Loucy (cell line): ENCODE measurements at regions not wholly inside any gene's neighbourhood (a gene's known extent, or its start where the extent isn't known, plus 50 kb on each side); places are given as distances from the start of the nearest gene placed in this dataset.

Experiments
- H2AFZ ChIP-seq: fragments of 200-600 bp; sonication (generic); 2 replicates; pipeline ENCODE4 v1.6.0; 2016; ENCODE audit warnings: antibody characterized with exemption, mild to moderate bottlenecking, low read length, moderate library complexity
- H3F3A ChIP-seq: fragments of 200-600 bp; 2 replicates; pipeline ENCODE4 v1.6.0; 2016; ENCODE audit warnings: antibody characterized with exemption, low read depth, mild to moderate bottlenecking
- H3K27me3 ChIP-seq: fragments of 200-600 bp; sonication (generic); 2 replicates; pipeline ENCODE4 v1.6.1; 2014; ENCODE audit warnings: low read length, mild to moderate bottlenecking; ENCODE audit not compliant: insufficient read depth, poor library complexity, severe bottlenecking
- H3K36me3 ChIP-seq: fragments of 200-600 bp; sonication (generic); 2 replicates; pipeline ENCODE4 v1.6.1; 2016; ENCODE audit warnings: low read length; ENCODE audit not compliant: insufficient read depth
- H3K4me1 ChIP-seq: fragments of 200-600 bp; sonication (generic); 2 replicates; pipeline ENCODE4 v1.5.1; 2014; ENCODE audit warnings: low read length, mild to moderate bottlenecking; ENCODE audit not compliant: insufficient read depth, poor library complexity, severe bottlenecking
- H3K4me2 ChIP-seq: fragments of 200-600 bp; sonication (generic); 2 replicates; pipeline ENCODE4 v1.6.0; 2014; ENCODE audit warnings: antibody characterized with exemption, low read length, low read depth, mild to moderate bottlenecking; ENCODE audit not compliant: poor library complexity, severe bottlenecking
- H3K4me3 ChIP-seq: fragments of 200-600 bp; sonication (generic); 2 replicates; pipeline ENCODE4 v1.5.1; 2014; ENCODE audit warnings: low read length, mild to moderate bottlenecking, mixed read lengths; ENCODE audit not compliant: poor library complexity, severe bottlenecking
- H3K79me2 ChIP-seq: fragments of 200-600 bp; sonication (generic); 2 replicates; pipeline ENCODE4 v1.6.1; 2014; ENCODE audit warnings: low read length; ENCODE audit not compliant: insufficient read depth
- H3K9ac ChIP-seq: fragments of 200-600 bp; sonication (generic); 2 replicates; pipeline ENCODE4 v1.6.0; 2014; ENCODE audit warnings: mild to moderate bottlenecking, low read depth, low read length, moderate library complexity; ENCODE audit not compliant: poor library complexity, severe bottlenecking
- H3K9me2 ChIP-seq: fragments of 200-600 bp; sonication (generic); replicated peaks from 2 replicates; pipeline ENCODE4 v1.6.1; 2016; ENCODE audit warnings: low read depth, low read length, mixed read lengths
- H3K9me3 ChIP-seq: fragments of 200-600 bp; sonication (generic); 2 replicates; pipeline ENCODE4 v1.6.1; 2014; ENCODE audit warnings: mild to moderate bottlenecking, antibody characterized with exemption, low read length, low read depth; ENCODE audit not compliant: insufficient read depth
- H4K20me1 ChIP-seq: fragments of 200-600 bp; sonication (generic); 2 replicates; pipeline ENCODE4 v1.6.0; 2014; ENCODE audit warnings: antibody characterized with exemption, low read length, mild to moderate bottlenecking; ENCODE audit not compliant: insufficient read depth, poor library complexity, severe bottlenecking
- EZH2phosphoT487 ChIP-seq: fragments of 200-600 bp; IDR thresholded peaks from 2 replicates; pipeline ENCODE4 v1.6.1; 2018; ENCODE audit warnings: antibody characterized with exemption, mild to moderate bottlenecking, moderate library complexity, borderline replicate concordance
- TF ChIP-seq, protein P1 (sequence below): fragments of 200-600 bp; sonication (generic); conservative IDR thresholded peaks from 2 replicates; pipeline ENCODE4 v1.5.1; 2014; ENCODE audit warnings: mild to moderate bottlenecking, antibody characterized with exemption, low read length

DNA sequence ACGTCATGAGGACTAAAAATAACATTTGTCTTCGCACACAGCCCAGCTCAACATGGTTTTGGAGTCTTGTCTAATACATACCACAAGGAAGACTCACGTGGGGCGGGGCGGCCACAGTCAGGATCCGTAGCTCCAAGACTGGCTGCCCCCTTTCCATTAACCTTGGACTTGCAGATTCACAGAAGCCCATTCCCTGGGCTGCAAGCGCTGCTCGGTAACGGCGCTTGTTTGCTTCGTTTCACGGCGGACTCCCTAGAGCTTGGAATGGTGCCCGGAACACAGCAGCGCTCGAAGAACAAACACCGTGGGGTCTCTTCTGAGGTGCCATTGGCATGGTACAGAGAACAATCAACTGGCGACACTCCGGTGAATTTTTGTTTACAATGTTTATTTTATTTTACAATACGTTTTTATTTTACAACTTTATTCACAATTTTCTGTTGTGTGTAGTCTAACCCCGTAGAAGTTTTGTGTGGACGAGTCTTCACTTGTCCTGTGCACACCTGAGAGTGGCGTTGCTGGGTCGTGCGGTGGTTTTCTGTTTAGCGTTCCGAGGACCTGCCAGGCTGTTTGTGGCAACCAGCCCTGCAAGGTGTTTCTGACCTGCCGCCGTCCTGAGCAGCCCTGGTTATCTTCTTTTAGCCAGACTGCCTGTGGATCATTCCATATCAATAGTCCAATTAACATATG is 126.5 kb downstream of the GALR1 start:
- H3K9ac ChIP-seq, result no peak overlapping the region
- H3K9me2 ChIP-seq, result no peaks in the 10 kb centered on the region
- no peak overlapping the region for H3K4me2 ChIP-seq
- H3K9me3 ChIP-seq, result no peaks in the 10 kb centered on the region
- H3K79me2 ChIP-seq, result no peaks in the 10 kb centered on the region
- no peaks in the 10 kb centered on the region for H3K27me3 ChIP-seq
- TF ChIP-seq, protein P1, sequence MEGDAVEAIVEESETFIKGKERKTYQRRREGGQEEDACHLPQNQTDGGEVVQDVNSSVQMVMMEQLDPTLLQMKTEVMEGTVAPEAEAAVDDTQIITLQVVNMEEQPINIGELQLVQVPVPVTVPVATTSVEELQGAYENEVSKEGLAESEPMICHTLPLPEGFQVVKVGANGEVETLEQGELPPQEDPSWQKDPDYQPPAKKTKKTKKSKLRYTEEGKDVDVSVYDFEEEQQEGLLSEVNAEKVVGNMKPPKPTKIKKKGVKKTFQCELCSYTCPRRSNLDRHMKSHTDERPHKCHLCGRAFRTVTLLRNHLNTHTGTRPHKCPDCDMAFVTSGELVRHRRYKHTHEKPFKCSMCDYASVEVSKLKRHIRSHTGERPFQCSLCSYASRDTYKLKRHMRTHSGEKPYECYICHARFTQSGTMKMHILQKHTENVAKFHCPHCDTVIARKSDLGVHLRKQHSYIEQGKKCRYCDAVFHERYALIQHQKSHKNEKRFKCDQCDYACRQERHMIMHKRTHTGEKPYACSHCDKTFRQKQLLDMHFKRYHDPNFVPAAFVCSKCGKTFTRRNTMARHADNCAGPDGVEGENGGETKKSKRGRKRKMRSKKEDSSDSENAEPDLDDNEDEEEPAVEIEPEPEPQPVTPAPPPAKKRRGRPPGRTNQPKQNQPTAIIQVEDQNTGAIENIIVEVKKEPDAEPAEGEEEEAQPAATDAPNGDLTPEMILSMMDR, result no peak
- TF ChIP-seq EZH2phosphoT487, result no peak
- H4K20me1 ChIP-seq, result no peaks in the 10 kb centered on the region
- no peaks in the 10 kb centered on the region for H3K4me1 ChIP-seq
- no peaks in the 10 kb centered on the region for H3F3A ChIP-seq
- no peak overlapping the region for H2AFZ ChIP-seq
- H3K36me3 ChIP-seq, result no peaks in the 10 kb centered on the region
- H3K4me3 ChIP-seq, result no peak overlapping the region

- Histone ChIP-seq H4K20me1 (no peaks in the 10 kb centered on the region), H3K9ac (no peak overlapping the region), H3F3A (no peaks in the 10 kb centered on the region), H2AFZ (no peak overlapping the region), H3K9me3 (no peaks in the 10 kb centered on the region), H3K9me2 (no peaks in the 10 kb centered on the region), H3K4me1 (no peaks in the 10 kb centered on the region), H3K27me3 (no peaks in the 10 kb centered on the region), H3K36me3 (no peaks in the 10 kb centered on the region), H3K4me2 (no peak overlapping the region), H3K4me3 (no peak overlapping the region), H3K79me2 (no peaks in the 10 kb centered on the region)
- TF ChIP-seq, protein P1, result no peak
- TF ChIP-seq EZH2phosphoT487, result no peak
Measured at GRCh38 chr18:77376733-77377094, 127.1 kb downstream of the GALR1 start.

GRCh38 chr18:77377813-77378212 is 128.2 kb downstream of the GALR1 start:
- H3K9me3 ChIP-seq, result no peaks in the 10 kb centered on the region
- no peak overlapping the region for H3K4me3 ChIP-seq
- H3K9ac ChIP-seq, result no peak overlapping the region
- H3K9me2 ChIP-seq, result no peaks in the 10 kb centered on the region
- no peaks in the 10 kb centered on the region for H3K4me1 ChIP-seq
- H3F3A ChIP-seq, result no peaks in the 10 kb centered on the region
- no peak overlapping the region for H3K4me2 ChIP-seq
- no peaks in the 10 kb centered on the region for H3K36me3 ChIP-seq
- H3K79me2 ChIP-seq, result no peaks in the 10 kb centered on the region
- H2AFZ ChIP-seq, result no peak overlapping the region
- no peak for TF ChIP-seq EZH2phosphoT487
- TF ChIP-seq, protein P1, result no peak
- no peaks in the 10 kb centered on the region for H3K27me3 ChIP-seq
- H4K20me1 ChIP-seq, result no peaks in the 10 kb centered on the region
